BLaER1 treated with 17β-estradiol and CSF1 and Interleukin-3, amounts not matched to agents 10 nM and 100 nM (cell line): ENCODE measurements at regions not wholly inside any gene's neighbourhood (a gene's known extent, or its start where the extent isn't known, plus 50 kb on each side); places are given as distances from the start of the nearest gene placed in this dataset.

Experiments used
- H3K27ac ChIP-seq, 11 experiments: shearing (Covaris generic); formaldehyde crosslinking; 2 replicates each; pipeline ENCODE4 v1.8.1; 2022
- H3K27me3 ChIP-seq, 11 experiments: shearing (Covaris generic); formaldehyde crosslinking; 2 replicates each; pipeline ENCODE4 v1.8.1; 2022
- H3K36me3 ChIP-seq, 11 experiments: shearing (Covaris generic); formaldehyde crosslinking; 2 replicates each; pipeline ENCODE4 v1.8.1; 2022
- H3K4me1 ChIP-seq, 10 experiments: shearing (Covaris generic); formaldehyde crosslinking; 2 replicates each; pipeline ENCODE4 v1.8.1; 2022
- H3K4me2 ChIP-seq, 11 experiments: shearing (Covaris generic); formaldehyde crosslinking; 2 replicates each; pipeline ENCODE4 v1.8.1; 2022
- H3K4me3 ChIP-seq, 10 experiments: shearing (Covaris generic); formaldehyde crosslinking; 2 replicates each; pipeline ENCODE4 v1.8.1; 2022
- H3K9ac ChIP-seq, 11 experiments: shearing (Covaris generic); formaldehyde crosslinking; 2 replicates each; pipeline ENCODE4 v1.8.1; 2022
- H3K9me3 ChIP-seq, 11 experiments: shearing (Covaris generic); formaldehyde crosslinking; replicated peaks in 1 of 11; 2 replicates each; pipeline ENCODE4 v1.8.1; 2022
- H4K20me1 ChIP-seq, 11 experiments: shearing (Covaris generic); formaldehyde crosslinking; 2 replicates each; pipeline ENCODE4 v1.8.1; 2022
- Cebpa-rat ChIP-seq, 11 experiments: shearing (Covaris generic); IDR thresholded peaks; 2 replicates each; pipeline ENCODE4 v1.8.1; 2022

- Histone ChIP-seq H3K9ac (0 out of 22 replicates have a peak overlapping the region, but pooled peaks of 1 of the 11 experiments have one; percentile 4), H3K4me3 (no peak overlapping the region), H3K9me3 (peaks cover 0 to 12% (median 0%) of the 10 kb centered on the region in 11 experiments; a peak in 5 of 22 replicates), H3K36me3 (no peaks in the 10 kb centered on the region), H3K4me1 (peaks cover 0 to 71% (median 16%) of the 10 kb centered on the region in 10 experiments; a peak in 16 of 20 replicates), H3K27me3 (no peaks in the 10 kb centered on the region), H4K20me1 (no peaks in the 10 kb centered on the region), H3K4me2 (peak overlapping the region in 3 of 11 experiments; percentile 8 to 74 (median 52); a peak in 5 of 22 replicates), H3K27ac (no peak overlapping the region; a peak in 1 of 22 replicates)
- no peak for TF ChIP-seq Cebpa-rat (IDR thresholded peaks at IDR 0.05)
Observed at GRCh38 chr16:79505344-79505743, 95.2 kb downstream of the MAF start.

GRCh38 chr16:79503511-79503910, 97.0 kb downstream of the MAF start:
- peaks cover 0 to 66% (median 4%) of the 10 kb centered on the region in 10 experiments; a peak in 12 of 20 replicates for H3K4me1 ChIP-seq
- no peak overlapping the region for H3K9ac ChIP-seq
- H4K20me1 ChIP-seq = no peaks in the 10 kb centered on the region
- no peak overlapping the region; a peak in 1 of 22 replicates for H3K27ac ChIP-seq
- no peak overlapping the region for H3K4me3 ChIP-seq
- H3K36me3 ChIP-seq = no peaks in the 10 kb centered on the region
- no peak for TF ChIP-seq Cebpa-rat (IDR thresholded peaks at IDR 0.05)
- H3K9me3 ChIP-seq = peaks cover 0 to 12% (median 0%) of the 10 kb centered on the region in 11 experiments; a peak in 5 of 22 replicates
- H3K4me2 ChIP-seq = no peak overlapping the region
- H3K27me3 ChIP-seq = no peaks in the 10 kb centered on the region

GRCh38 chr16:79501446-79501845, 99.1 kb downstream of the MAF start:
- H4K20me1 ChIP-seq = no peaks in the 10 kb centered on the region
- H3K4me3 ChIP-seq = no peak overlapping the region
- H3K36me3 ChIP-seq = no peaks in the 10 kb centered on the region
- H3K9me3 ChIP-seq = peaks cover 0 to 12% (median 0%) of the 10 kb centered on the region in 11 experiments; a peak in 5 of 22 replicates
- H3K27me3 ChIP-seq = no peaks in the 10 kb centered on the region
- no peak overlapping the region for H3K9ac ChIP-seq
- TF ChIP-seq Cebpa-rat (IDR thresholded peaks at IDR 0.05) = no peak
- H3K4me2 ChIP-seq = no peak overlapping the region
- peaks cover 0 to 65% (median 4%) of the 10 kb centered on the region in 10 experiments; a peak in 9 of 20 replicates for H3K4me1 ChIP-seq
- H3K27ac ChIP-seq = no peak overlapping the region

- peaks cover 0 to 16% (median 0%) of the 10 kb centered on the region in 11 experiments; a peak in 6 of 22 replicates for H3K9me3 ChIP-seq
- H3K36me3 ChIP-seq = no peaks in the 10 kb centered on the region
- H3K27me3 ChIP-seq = no peaks in the 10 kb centered on the region
- H3K4me1 ChIP-seq = peaks cover 0 to 59% (median 4%) of the 10 kb centered on the region in 10 experiments; a peak in 9 of 20 replicates
- TF ChIP-seq Cebpa-rat (IDR thresholded peaks at IDR 0.05) = no peak
- H3K4me3 ChIP-seq = no peak overlapping the region
- no peak overlapping the region for H3K27ac ChIP-seq
- no peak overlapping the region for H3K9ac ChIP-seq
- H3K4me2 ChIP-seq = peak overlapping the region in 2 of 11 experiments; percentile 39 to 41; a peak in 4 of 22 replicates
- no peaks in the 10 kb centered on the region for H4K20me1 ChIP-seq
Observed at GRCh38 chr16:79500866-79501265, 99.7 kb downstream of the MAF start.

- Histone ChIP-seq H3K27me3 (no peaks in the 10 kb centered on the region), H3K36me3 (no peaks in the 10 kb centered on the region), H3K9ac (no peak overlapping the region), H3K9me3 (peaks cover 0 to 22% (median 0%) of the 10 kb centered on the region in 11 experiments; a peak in 6 of 22 replicates), H3K4me3 (no peak overlapping the region), H3K4me2 (peak overlapping the region in 2 of 11 experiments; percentile 39 to 41; a peak in 4 of 22 replicates), H3K27ac (no peak overlapping the region), H3K4me1 (peaks cover 0 to 53% (median 4%) of the 10 kb centered on the region in 10 experiments; a peak in 9 of 20 replicates), H4K20me1 (no peaks in the 10 kb centered on the region)
- no peak for TF ChIP-seq Cebpa-rat (IDR thresholded peaks at IDR 0.05)
Observed at GRCh38 chr16:79500286-79500685, 100.3 kb downstream of the MAF start.

GRCh38 chr16:79498928-79499327, 101.6 kb downstream of the MAF start:
- H3K4me1 ChIP-seq = peaks cover 0 to 47% (median 4%) of the 10 kb centered on the region in 10 experiments; a peak in 9 of 20 replicates
- no peaks in the 10 kb centered on the region for H4K20me1 ChIP-seq
- no peak overlapping the region for H3K27ac ChIP-seq
- no peaks in the 10 kb centered on the region for H3K36me3 ChIP-seq
- H3K9ac ChIP-seq = no peak overlapping the region
- no peak overlapping the region for H3K4me3 ChIP-seq
- H3K9me3 ChIP-seq = peaks cover 0 to 27% (median 0%) of the 10 kb centered on the region in 11 experiments; a peak in 6 of 22 replicates
- no peak for TF ChIP-seq Cebpa-rat (IDR thresholded peaks at IDR 0.05)
- H3K27me3 ChIP-seq = no peaks in the 10 kb centered on the region
- peak overlapping the region in 1 of 11 experiments; percentile 73; a peak in 2 of 22 replicates for H3K4me2 ChIP-seq

- H4K20me1 ChIP-seq = no peaks in the 10 kb centered on the region
- peaks cover 0 to 40% (median 4%) of the 10 kb centered on the region in 10 experiments; a peak in 9 of 20 replicates for H3K4me1 ChIP-seq
- no peaks in the 10 kb centered on the region for H3K36me3 ChIP-seq
- peak overlapping the region in 5 of 11 experiments; percentile 21 to 78 (median 67); a peak in 9 of 22 replicates for H3K4me2 ChIP-seq
- H3K27ac ChIP-seq = no peak overlapping the region
- H3K4me3 ChIP-seq = no peak overlapping the region
- no peak for TF ChIP-seq Cebpa-rat (IDR thresholded peaks at IDR 0.05)
- no peaks in the 10 kb centered on the region for H3K27me3 ChIP-seq
- no peak overlapping the region for H3K9ac ChIP-seq
- H3K9me3 ChIP-seq = peaks cover 0 to 18% (median 0%) of the 10 kb centered on the region in 11 experiments; a peak in 5 of 22 replicates
Observed at GRCh38 chr16:79497606-79498350, 102.8 kb downstream of the MAF start.

- Histone ChIP-seq H3K4me1 (peaks cover 0 to 46% (median 8%) of the 10 kb centered on the region in 10 experiments; a peak in 9 of 20 replicates), H3K36me3 (no peaks in the 10 kb centered on the region), H3K9me3 (peaks cover 0 to 18% (median 0%) of the 10 kb centered on the region in 11 experiments; a peak in 5 of 22 replicates), H3K9ac (no peak overlapping the region), H4K20me1 (no peaks in the 10 kb centered on the region), H3K4me3 (no peak overlapping the region), H3K27me3 (no peaks in the 10 kb centered on the region), H3K27ac (no peak overlapping the region), H3K4me2 (no peak overlapping the region)
- no peak for TF ChIP-seq Cebpa-rat (IDR thresholded peaks at IDR 0.05)
Observed at GRCh38 chr16:79493911-79494310, 106.6 kb downstream of the MAF start.

- TF ChIP-seq Cebpa-rat (IDR thresholded peaks at IDR 0.05) = no peak
- H3K36me3 ChIP-seq = no peaks in the 10 kb centered on the region
- H3K4me1 ChIP-seq = peaks cover 0 to 44% (median 4%) of the 10 kb centered on the region in 10 experiments; a peak in 8 of 20 replicates
- no peaks in the 10 kb centered on the region for H3K27me3 ChIP-seq
- H3K4me2 ChIP-seq = no peak overlapping the region
- H4K20me1 ChIP-seq = no peaks in the 10 kb centered on the region
- H3K9ac ChIP-seq = no peak overlapping the region
- H3K27ac ChIP-seq = no peak overlapping the region
- H3K4me3 ChIP-seq = no peak overlapping the region
- H3K9me3 ChIP-seq = peaks cover 0 to 18% (median 0%) of the 10 kb centered on the region in 11 experiments; a peak in 5 of 22 replicates
Observed at GRCh38 chr16:79492036-79492435, 108.5 kb downstream of the MAF start.
